ENCODE measurements at regions not wholly inside any gene's neighbourhood (a gene's known extent, or its start where the extent isn't known, plus 50 kb on each side); places are given as distances from the start of the nearest gene placed in this dataset.
A peak's percentile ranks its signal among the peaks of the same experiment; 100 is the strongest.
"Not testable (repeated sequence)": the region's sequence is repeated elsewhere in the genome, so short reads cannot be mapped to it uniquely, and the experiment has no call there.

DNA sequence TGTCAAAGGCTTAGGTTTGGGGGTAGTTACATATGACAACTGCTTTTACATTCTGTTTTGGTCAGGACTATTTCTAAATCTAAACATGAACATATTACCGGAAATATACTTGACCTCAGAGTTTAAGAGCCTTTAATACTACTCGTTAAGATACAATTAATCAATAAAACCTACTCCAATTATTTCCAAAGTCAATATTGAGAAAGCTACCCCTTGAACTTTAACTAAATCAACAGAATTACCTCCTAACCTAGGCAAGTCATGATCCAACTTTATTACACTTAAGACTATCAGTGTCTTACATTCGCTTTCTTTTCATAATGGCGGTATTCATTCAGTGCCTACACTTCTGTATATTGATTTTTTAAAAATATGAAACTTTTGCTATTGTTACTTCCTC lies 107.7 kb downstream of the RAP2B start:
- no peak for DNase-seq

DNA sequence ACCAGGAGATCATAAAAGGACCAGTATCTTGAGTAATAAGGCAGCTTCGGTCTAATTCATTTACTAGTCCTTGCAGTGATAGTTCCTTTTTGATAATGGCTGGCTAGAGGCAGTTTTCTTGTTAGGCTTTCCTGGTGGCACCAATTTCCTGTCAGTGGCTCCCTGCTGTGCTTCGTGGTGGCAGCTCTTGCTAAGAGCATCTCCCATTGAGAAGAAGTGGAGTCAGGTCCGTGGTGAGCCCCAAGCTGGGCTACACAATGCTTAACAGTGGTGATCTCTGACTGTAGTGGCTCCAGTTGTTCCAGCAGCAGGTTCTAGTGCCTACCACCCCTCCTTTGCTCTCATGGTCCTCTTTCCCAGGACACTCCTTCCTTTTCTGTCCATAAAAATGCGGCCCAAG lies 111.2 kb downstream of the RAP2B start:
- DNase-seq, result no peak

DNA sequence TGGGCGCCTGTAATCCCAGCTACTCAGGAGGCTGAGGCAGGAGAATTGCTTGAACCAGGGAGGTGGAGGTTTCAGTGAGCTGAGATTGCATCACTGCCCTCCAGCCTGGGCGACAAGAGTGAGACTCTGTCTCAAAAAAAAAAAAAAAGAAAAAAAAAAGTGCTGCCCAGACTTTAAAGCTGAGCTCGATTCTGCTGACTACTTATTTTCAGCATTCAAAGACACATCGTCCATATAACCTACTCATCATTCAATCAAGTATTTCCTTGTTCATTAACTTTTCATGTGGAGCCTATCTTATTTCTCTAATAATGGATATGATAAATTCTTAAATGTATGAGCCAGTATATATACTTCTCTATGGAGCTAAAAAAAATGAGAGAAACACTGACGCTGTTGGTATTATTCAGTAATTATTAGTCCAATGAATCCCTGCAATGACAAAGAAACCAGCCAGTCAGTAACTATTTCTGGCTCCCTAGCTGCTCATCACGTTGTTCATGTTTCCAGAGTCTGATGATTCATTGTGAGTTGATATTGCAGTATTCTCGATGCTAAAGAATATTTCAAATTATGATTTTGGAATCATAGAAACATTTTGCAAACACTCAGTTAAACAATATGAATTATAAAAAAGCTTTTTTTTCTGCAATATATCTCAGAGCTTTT lies 111.9 kb downstream of the RAP2B start:
- no peak for DNase-seq

DNA sequence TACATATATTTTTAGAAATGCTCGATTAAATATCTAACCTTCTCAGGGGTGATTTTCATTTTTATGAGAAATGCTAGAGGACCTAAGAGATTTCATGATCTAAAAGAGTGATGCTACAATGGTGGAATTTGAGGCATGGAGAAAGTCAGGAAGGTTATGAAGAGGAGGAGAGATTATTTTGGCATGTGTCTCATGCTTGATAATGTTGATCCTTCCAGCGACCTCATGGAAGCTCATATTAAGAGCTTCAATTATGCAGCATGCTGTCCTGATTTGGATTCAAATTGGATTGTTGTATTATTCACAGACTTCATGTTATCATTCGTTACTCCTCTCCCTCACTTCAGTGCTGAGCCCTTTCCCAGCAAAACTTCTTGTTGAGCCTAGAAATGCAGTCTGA lies 112.5 kb downstream of the RAP2B start:
- DNase-seq, result no peak

DNA sequence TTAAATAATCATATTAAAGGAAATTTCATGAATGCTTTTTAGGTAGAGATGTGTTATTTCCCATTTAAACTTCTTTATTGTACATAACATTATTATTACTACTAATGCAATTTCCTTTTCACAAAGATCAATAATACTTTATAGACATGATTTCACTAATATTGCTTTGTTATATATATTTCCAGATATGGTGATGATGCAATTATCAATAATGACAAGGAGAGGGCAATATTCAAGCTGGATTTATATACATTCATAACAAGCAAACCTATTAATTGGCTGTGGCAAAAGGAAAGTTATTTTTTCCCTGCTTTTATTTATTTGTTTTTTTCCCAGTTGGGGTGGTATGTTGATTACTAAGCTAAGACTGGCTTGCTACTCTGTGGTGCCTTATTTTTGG lies 113.5 kb downstream of the RAP2B start:
- no peak for DNase-seq

DNA sequence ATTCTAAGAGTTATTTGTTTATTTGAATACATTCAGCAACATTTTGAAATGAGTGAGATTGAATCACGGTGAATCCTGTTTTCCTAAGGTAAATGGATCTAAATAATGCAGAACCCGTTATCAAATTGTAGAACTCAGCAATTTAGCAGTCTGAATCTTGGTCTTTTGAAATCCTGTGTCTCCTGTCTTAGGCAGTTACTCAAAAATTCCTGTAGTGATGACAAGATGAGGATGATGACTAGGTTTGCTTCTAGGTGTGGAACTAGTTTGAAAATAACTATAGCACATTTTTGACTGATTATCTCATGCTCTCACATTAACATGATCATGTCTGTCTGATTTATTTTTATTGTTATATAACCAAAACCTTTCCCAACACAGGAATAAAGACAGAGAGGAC lies 115.0 kb downstream of the RAP2B start:
- DNase-seq, result no peak

DNA sequence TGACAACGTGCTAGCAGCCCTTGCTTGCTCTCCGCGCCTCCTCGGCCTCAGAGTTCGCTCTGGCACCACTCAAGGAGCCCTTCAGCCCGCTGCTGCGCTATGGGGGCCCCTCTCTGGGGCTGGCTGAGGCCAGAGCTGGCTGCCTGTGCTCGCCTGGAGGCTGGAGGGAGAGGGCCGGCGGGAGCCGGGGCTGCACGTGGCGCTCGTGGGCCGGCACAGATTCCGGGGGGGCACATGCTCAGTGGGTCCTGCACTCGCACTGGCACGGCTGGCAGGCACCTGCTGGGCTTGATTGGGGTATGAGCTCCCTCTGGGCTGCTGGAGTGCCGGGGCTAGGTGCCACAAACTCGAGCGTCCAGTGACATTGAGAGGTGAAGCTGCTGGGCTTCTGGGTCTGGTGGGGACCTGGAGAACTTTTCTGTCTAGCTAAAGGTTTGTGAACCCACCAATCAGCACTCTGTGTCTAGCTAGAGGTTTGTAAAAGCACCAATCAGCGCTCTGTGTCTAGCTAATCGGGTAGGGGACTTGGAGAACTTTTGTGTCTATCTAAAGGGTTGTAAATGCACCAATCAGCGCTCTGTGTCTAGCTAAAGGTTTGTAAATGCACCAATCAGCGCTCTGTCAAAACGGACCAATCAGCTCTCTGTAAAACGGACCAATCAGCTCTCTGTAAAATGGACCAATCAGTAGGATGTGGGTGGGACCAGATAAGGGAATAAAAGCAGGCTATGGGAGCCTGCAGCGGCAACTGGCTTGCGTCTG lies 119.4 kb downstream of the RAP2B start:
- DNase-seq, result not testable (repeated sequence)

DNA sequence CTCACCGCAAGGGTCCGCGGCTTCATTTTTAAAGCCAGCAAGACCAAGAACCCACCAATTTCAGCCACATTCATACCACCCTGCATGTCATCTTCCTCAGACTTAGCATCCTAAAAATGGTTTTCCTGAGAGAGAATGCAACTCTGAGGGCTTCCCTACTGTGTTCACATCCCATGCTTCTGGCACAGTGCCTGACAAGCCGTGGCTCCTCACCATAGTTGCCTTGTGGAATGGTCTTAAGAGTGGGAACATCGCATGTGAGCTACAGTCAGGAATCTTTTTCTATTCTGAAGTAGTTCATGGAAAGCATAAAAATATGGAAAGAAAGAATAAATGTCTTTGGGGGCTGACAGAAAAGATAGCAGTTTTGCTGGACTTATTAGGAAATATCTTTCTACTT lies 120.3 kb downstream of the RAP2B start:
- no peak for DNase-seq

DNA sequence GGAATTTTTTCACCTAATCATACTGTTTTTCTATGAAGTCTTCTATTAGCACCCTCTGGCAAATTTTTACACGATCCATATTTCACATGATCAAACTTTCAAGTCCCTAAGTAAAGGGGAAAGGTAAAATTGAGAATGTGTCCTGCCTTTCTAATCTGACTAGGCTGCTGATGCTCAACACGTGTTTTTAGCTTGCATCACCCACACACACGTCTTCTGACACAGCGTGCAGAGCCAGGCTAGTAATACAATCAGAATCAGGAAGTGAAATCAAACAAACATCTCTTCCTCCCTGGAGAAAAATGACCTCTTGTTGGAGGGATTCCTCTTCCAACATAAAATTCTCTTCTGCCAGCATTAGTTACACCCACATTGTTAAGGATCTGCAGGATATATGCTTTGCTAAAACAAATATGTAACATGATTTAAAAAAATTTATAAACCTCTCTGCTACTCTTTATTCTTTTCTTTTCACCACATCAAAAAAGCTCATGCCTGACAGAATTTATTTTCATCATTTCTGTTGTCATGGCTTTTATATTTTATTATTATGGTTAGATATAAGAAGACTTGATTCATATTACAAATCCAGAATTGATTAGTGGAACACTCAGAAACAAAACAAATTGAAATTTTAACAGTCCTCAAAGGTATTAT lies 122.4 kb downstream of the RAP2B start:
- DNase-seq, result peak in 1 of 2 donors; percentile 66

DNA sequence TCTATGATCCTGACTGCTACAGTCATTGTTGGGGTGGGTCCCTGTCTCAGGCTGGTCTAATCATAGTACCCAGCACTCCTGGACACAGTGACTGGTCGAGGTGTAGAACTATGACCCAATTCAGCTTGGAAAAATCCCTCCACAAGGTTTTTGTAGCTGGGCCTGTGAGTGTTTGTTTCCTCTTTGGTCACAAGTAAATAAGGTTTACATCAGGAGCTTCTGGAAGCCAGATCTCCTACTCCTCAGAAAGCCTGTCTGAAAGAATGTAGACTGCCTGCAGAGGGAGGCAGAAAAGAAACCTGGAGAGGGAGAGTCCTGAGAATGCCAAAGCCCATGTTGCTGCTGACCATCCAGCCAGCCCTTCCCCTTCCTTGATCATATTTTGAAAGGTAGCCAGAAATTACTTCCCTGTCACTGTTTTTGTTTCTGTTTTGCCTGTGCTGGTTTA lies 123.2 kb downstream of the RAP2B start:
- no peak for DNase-seq

DNA sequence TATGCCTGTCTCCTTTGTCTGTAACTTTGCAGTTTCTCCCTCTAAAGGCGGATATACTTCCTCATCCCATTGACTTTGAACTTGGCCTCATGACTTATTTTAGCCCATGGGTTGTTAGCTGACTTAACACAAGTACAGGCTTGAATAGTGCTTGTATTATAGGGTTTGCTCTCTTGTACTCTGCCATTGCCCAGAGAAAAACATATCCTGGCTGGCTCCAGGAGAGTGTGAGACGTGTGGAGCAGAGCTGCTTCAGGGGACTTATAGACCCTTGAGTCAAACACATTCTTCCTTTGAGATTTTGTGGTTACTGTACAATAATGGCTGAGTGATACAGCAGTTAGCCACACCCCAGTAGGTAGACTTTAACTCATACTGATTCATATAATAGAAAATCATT lies 124.0 kb downstream of the RAP2B start:
- DNase-seq, result no peak

DNA sequence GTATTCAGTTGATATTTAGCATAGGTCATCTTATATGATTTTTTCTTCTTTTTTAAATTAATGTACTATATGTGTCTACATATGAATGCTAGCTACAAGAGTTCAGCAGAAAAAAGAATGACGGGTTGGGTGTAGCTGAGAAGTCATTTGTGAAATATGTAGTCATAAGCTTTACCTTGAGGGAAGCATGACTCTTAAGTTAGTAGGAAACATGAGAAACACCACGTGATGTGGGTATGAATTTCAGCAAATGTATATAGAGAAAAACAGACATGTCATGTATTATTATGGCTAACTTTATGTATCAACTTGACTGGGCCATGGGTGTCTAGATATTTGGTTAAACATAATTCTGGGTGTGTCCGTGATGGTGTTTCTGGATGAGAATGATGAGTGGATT lies 125.0 kb downstream of the RAP2B start:
- DNase-seq, result no peak

DNA sequence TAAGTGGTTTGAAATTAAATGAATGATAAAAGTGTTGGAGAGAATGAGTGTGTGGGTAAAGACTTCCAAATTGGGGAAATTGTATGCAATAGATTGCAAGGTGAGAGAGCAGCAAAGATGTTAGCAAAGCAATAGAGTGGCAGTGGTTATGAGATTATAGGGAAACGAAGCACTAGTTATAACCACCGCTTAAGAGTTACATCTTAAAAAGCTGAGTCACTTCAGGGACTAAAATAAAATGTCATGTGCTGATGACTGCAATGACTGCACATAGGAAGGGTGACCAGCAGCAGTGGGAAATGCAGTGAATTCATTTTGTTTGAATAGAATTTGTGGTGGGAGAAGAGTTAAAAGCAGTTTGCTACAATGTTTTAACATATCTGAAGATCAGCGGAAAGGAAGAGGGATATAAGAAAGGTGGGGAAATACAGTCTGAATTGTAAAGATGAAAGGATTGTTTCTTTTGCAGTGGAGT lies 127.3 kb downstream of the RAP2B start:
- peak in 1 of 2 donors; percentile 87 for DNase-seq

DNA sequence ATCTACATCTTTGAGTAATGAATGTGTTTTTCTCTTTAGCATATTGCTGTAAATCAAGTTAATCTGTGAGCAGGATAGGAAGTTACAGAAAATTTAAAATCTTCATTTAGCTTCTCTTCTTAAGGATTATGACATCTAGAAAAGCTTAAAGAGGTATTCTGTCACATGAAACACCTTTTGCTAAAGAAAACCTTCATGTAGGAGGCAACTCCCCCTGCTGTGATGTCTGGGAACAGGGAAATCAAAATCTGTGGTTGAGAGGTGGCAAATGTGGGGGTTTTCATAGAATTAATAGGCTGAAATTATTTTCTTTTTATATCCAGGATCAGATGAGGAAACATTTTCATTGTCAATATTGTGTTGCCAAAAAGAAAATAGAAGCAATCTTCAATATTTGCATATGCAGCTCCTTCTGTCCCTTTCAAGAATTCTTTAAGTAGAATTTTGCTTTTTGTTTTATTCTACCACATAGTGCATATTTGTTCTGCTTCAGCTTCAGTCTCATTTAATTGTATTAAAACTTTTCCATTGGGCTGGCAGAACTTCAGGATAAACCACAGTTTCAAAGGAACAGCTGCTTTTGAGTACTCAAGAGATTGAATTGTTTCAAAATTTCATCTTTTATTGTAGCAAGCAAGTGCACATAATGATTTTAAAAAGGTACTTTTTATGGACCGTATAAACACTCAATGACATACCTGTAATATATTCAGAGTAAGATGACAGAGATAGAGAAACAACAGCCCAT lies 128.4 kb downstream of the RAP2B start:
- DNase-seq, result no peak

DNA sequence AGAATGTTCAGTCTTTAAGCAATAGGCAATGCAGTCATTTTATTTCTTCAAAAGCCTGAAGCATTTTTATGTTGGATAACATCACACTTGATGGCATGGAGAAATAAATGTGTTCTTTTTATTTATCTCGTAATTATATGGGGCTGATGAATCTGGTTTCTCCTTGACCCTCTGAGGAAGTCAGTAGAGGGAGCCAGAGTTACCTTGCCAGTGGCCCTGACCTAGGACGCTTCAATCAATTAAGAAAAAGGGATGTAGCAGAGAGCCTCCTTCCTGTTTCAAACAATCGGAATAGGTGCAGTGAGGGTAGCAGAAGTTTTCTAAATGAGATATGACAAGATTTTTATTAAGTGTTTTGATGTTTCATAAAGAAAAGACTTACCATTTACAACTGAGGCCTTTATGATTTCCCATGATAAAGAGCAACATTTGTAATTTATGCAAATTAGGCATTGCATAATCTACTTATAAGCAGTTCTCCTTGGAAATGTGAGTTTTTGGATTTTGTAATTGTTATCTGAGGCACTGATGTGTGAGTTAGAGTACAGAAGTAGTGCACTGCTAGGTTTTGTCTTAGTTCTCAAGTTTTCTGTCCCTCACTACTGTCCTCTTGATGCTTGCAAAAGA lies 129.1 kb downstream of the RAP2B start:
- no peak for DNase-seq

DNA sequence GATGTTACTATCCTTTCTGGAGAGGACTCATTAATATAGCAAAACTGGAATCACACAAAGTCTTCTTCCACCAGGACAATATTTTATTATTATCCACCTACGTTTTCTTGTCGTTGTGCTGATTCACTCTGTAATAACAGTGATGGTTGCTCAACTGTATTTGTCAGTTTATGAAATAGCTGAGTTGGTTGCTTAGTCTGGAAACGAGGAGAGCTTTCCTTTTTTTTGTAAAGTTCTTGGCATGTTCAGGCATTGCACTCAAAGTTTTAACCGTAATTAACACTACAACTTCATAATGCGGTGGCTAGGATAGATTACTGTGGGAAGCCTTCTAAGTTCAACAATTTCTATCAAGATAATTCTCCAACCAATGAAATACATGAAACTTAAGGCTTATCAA lies 131.2 kb downstream of the RAP2B start:
- no peak for DNase-seq

DNA sequence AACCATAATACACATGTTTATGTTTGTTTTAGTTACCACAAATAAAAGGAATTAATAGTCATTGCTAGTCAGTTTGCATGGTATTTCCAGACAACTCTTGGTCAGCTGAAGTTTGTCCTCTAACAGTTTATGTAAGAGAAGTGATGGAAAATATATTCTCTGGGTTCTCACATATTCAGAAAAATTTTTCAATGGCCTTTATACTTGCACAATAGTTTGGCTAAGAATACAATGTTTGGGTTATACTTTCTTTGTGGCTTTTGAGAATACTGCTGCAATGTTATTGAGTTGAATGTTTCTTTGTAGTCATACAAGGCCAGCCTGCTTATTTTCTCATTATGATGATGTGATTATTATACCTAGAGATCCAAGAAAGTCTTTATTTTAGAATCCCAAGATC lies 133.9 kb downstream of the RAP2B start:
- no peak for DNase-seq

DNA sequence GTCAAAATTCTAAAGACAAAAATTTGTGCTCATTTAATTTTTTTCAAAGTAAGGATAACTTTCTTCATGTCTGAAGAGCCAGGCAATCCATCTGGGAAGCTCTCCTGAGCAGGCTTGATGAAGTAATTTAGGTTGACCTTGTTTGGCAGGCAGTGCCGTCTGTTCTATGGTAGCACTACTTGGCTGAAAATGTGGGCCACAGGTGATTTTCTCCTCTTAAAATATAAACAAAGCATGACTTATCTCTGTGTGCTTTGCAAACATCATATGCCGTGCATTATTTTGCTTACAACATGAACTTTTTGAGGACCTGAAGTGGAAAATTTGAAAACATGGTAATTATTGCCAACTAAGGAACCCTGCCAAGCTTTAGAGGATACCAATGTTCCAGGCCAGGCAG lies 143.2 kb downstream of the RAP2B start:
- DNase-seq, result no peak

DNA sequence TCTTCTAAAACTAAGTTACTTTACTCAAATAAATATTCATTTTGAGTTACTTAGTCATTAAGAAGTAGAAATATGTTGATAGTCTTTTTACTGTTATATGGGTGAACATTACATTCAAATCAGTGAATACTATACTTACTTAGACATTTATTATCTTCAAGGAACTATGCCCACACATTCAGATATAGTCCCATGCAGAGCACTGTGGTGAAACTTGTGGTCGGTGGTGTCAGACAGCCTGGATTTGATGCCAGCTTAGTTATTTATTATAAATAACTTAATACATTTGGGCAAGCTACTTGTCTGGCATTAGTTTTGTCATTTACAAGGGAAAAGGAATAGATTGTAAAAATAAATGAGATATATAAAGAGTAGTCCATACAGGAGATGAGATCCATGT lies 149.5 kb downstream of the RAP2B start:
- no peak for DNase-seq

DNA sequence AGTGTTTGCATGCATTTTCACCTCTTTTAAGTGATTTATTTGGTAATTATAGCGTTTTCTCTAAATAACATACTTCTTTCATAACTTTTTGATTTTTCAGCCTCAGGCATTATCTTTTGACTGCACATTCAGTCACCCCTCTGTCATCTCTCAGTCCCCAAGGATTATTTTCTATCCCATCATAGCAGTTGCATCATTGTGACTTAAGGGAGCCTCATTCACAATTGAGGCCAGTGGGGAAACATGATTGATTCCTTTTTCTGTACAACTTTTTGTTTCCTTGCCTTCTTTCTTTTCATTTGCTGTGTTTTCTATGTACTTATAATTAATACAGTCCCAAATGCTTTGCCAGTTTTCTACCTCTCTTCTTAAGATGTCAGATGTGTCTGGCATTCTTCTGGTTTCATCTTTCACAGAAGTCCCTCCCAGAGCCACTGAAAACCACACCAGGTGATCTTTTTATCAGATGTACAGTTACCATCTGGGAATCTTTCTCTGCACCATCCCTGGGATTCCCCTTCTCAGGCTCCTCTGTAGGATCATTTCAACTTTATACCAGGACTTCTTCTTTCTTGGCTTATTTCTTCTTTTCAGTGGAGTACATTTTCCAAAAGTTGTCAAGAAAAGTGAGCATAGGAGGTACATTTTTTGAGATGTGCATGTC lies 151.4 kb downstream of the RAP2B start:
- DNase-seq, result no peak

DNA sequence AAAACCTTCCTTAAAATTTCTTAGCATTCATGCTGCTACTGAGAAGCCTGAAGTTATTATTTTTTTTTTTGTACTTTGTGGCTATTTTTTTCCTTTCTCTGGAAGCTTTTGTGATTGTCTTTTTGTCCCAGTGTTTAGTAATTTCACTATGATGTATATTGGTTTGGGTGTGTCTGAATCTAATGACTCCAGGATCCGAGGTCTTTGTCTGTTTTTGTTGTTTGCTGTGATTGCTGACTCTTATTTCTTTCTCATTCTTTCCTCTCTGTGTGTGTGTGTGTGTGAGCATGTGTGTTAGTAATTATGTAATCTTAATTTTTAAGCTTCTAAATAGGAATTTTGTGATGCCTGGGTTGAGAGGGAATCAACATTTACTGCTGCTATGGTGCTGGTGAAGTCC lies 152.0 kb downstream of the RAP2B start:
- no peak for DNase-seq

DNA sequence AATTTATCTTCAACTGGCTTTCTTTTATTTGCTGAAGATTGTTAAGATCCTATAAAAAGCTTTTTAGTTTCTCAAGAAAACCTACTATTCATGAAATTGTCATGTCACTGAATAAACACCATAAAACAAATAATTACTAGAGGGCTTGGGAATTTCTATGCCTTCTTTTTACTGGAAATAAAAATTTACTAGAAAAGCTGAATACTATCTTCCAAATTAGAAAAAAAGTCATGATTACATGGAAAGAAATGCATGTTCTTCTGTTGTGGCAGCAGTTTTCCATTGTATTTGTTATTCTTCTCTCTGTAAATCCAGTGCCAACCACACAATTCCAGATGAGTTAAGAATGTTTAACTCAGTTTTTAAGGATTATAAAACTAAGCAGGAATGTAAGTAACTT lies 153.8 kb downstream of the RAP2B start:
- DNase-seq, result no peak
